GM12878 (cell line): ENCODE measurements at regions not wholly inside any gene's neighbourhood (a gene's known extent, or its start where the extent isn't known, plus 50 kb on each side); places are given as distances from the start of the nearest gene placed in this dataset.

Experiments
- ATAC-seq: fragments of 200-7000 bp; cut with Tn5 transposase; 3 replicates; pipeline ENCODE4 v1.9.1; 2020; ENCODE audit warnings: mild to moderate bottlenecking, moderate library complexity
- BruUV-seq: library from RNA; stranded (reverse); fragments of 400-500 nt; replicated peaks from 2 replicates; lab custom pipeline; 2021; lab: Mats Ljungman, UMichigan
- CTCF ChIA-PET: fragments of 300-600 bp; sonication (Branson Sonifier 250); formaldehyde crosslinking; extraction: SDS; loops from one replicate; lab custom pipeline; 2021; ENCODE audit warnings: inconsistent platforms; lab: Yijun Ruan, JAX
- POLR2A ChIA-PET: fragments of 350-600 bp; formaldehyde crosslinking; extraction: SDS; loops from one replicate; lab custom pipeline; 2021; ENCODE audit warnings: inconsistent platforms; lab: Charles Lee
- RAD21 ChIA-PET: fragments of 300-600 bp; sonication (Branson Sonifier 250); formaldehyde crosslinking; loops from one replicate; lab custom pipeline; 2023; ENCODE audit warnings: antibody characterized with exemption; ENCODE audit not compliant: unreplicated experiment; lab: Charles Lee
- SMC1A ChIA-PET: fragments of 300-600 bp; sonication (Branson Sonifier 250); formaldehyde crosslinking; loops from one replicate; lab custom pipeline; 2023; ENCODE audit not compliant: unreplicated experiment, uncharacterized antibody; lab: Charles Lee
- DNase-seq: peaks from one replicate; pipeline ENCODE4 v3.0.0-alpha.2; 2011; ENCODE audit warnings: low read depth, low spot score
- FAIRE-seq: peaks from 3 replicates; lab custom pipeline; 2011; peaks lifted over from hg19 to GRCh38; lab: Jason Lieb, UNC
- H2AFZ ChIP-seq: 2 replicates; pipeline ENCODE4 v1.6.0; 2011; ENCODE audit warnings: low read depth, low read length, control low read depth; ENCODE audit not compliant: control insufficient read depth
- H3K27ac ChIP-seq: 2 replicates; pipeline ENCODE4 v1.5.1; 2011; ENCODE audit warnings: control low read depth; ENCODE audit not compliant: control insufficient read depth, insufficient read depth
- H3K27me3 ChIP-seq, 2 experiments: replicated peaks in 1 of 2; 2 replicates each; pipeline versions ENCODE4 v1.6.0 to v1.6.1; 2011; ENCODE audit warnings: low read length in 1 of 2; ENCODE audit not compliant: control insufficient read depth in 2 of 2, insufficient read depth in 2 of 2
- H3K36me3 ChIP-seq, 2 experiments: 2 replicates each; pipeline ENCODE4 v1.5.1; 2011; ENCODE audit warnings: low read length in 1 of 2; ENCODE audit not compliant: control insufficient read depth in 2 of 2, insufficient read depth in 2 of 2
- H3K4me1 ChIP-seq: 2 replicates; pipeline ENCODE4 v1.6.1; 2011; ENCODE audit warnings: mild to moderate bottlenecking, low read length, moderate library complexity, mixed read lengths; ENCODE audit not compliant: control insufficient read depth, insufficient read depth
- H3K4me2 ChIP-seq: 2 replicates; pipeline ENCODE4 v1.6.0; 2011; ENCODE audit warnings: control low read depth; ENCODE audit not compliant: control insufficient read depth, insufficient read depth
- H3K4me3 ChIP-seq: fragments of 200-600 bp; sonication (generic); 2 replicates; pipeline ENCODE4 v1.5.1; 2016
- H3K79me2 ChIP-seq: 2 replicates; pipeline ENCODE4 v1.6.0; 2011; ENCODE audit warnings: low read length; ENCODE audit not compliant: control insufficient read depth, insufficient read depth
- H3K9ac ChIP-seq: 2 replicates; pipeline ENCODE4 v1.8.0; 2011; ENCODE audit warnings: low read length, control low read depth, mixed read lengths; ENCODE audit not compliant: control insufficient read depth, insufficient read depth
- H3K9me3 ChIP-seq: replicated peaks from 3 replicates; pipeline ENCODE4 v1.5.1; 2011; ENCODE audit warnings: mild to moderate bottlenecking, low read length; ENCODE audit not compliant: control insufficient read depth, insufficient read depth
- H4K20me1 ChIP-seq: 2 replicates; pipeline ENCODE4 v1.6.0; 2011; ENCODE audit not compliant: control insufficient read depth, insufficient read depth
- CHD4 ChIP-seq: fragments of 200-600 bp; sonication (generic); IDR thresholded peaks from 2 replicates; pipeline ENCODE4 v1.6.1; 2016; ENCODE audit warnings: mild to moderate bottlenecking
- ESRRA ChIP-seq: IDR thresholded peaks from 2 replicates; pipeline ENCODE4 v1.6.1; 2012; ENCODE audit warnings: mild to moderate bottlenecking, low read length, improper control_type of control experiment
- GABPA ChIP-seq: IDR thresholded peaks from 2 replicates; pipeline ENCODE4 v1.6.1; 2014; ENCODE audit warnings: antibody characterized with exemption, low read depth, mild to moderate bottlenecking, inconsistent platforms
- HCFC1 ChIP-seq: fragments of 150-350 bp; IDR thresholded peaks from 2 replicates; pipeline ENCODE4 v1.6.1; 2014; ENCODE audit warnings: low read length
- KDM1A ChIP-seq: fragments of 200-600 bp; sonication (generic); IDR thresholded peaks from 2 replicates; pipeline ENCODE4 v1.6.1; 2016; ENCODE audit warnings: borderline replicate concordance
- KLF5 ChIP-seq: fragments of 450-650 bp; IDR thresholded peaks from 2 replicates; pipeline ENCODE4 v1.6.1; 2014; ENCODE audit warnings: mild to moderate bottlenecking; ENCODE audit not compliant: partially characterized antibody
- MXI1 ChIP-seq: fragments of 150-350 bp; IDR thresholded peaks from 2 replicates; pipeline ENCODE4 v1.6.1; 2011; ENCODE audit warnings: low read depth, mild to moderate bottlenecking, inconsistent platforms, low read length, improper control_type of control experiment
- MYB ChIP-seq: fragments of 150-350 bp; IDR thresholded peaks from 2 replicates; pipeline ENCODE4 v1.6.1; 2014; ENCODE audit warnings: mild to moderate bottlenecking, low read depth, low read length, borderline replicate concordance
- PAX5 ChIP-seq: IDR thresholded peaks from 2 replicates; pipeline ENCODE4 v1.6.1; 2011; ENCODE audit warnings: low read depth, low read length, borderline replicate concordance
- POU2F2 ChIP-seq: IDR thresholded peaks from 3 replicates; pipeline ENCODE4 v1.6.1; 2011; ENCODE audit warnings: low read depth, mild to moderate bottlenecking, low read length, borderline replicate concordance
- RFX5 ChIP-seq: IDR thresholded peaks from 2 replicates; pipeline ENCODE4 v1.6.1; 2011; ENCODE audit warnings: low read depth, low read length, improper control_type of control experiment
- RUNX3 ChIP-seq: IDR thresholded peaks from 2 replicates; pipeline ENCODE4 v1.6.1; 2012; ENCODE audit warnings: low read length, inconsistent platforms
- SRF ChIP-seq, 2 experiments: IDR thresholded peaks; 2 replicates each; pipeline ENCODE4 v1.6.1; 2011; ENCODE audit warnings: low read depth in 2 of 2, low read length in 2 of 2, mild to moderate bottlenecking in 1 of 2, moderate library complexity in 1 of 2
- SUPT20H ChIP-seq: IDR thresholded peaks from 2 replicates; pipeline ENCODE4 v1.6.1; 2011; ENCODE audit warnings: low read depth, mild to moderate bottlenecking, low read length, moderate library complexity, borderline replicate concordance; ENCODE audit not compliant: control insufficient read depth
- TAF1 ChIP-seq: IDR thresholded peaks from 2 replicates; pipeline ENCODE4 v1.6.1; 2011; ENCODE audit warnings: mild to moderate bottlenecking, low read depth, low read length, borderline replicate concordance
- ZBED1 ChIP-seq: IDR thresholded peaks from 2 replicates; pipeline ENCODE4 v1.6.1; 2016; ENCODE audit warnings: borderline replicate concordance
- ZSCAN29 ChIP-seq: fragments of 450-650 bp; IDR thresholded peaks from 2 replicates; pipeline ENCODE4 v1.6.1; 2017; ENCODE audit warnings: mild to moderate bottlenecking, moderate library complexity
- WGBS: methylation state at CpG from one replicate; pipeline ENCODE4 v1.1.6; 2016; ENCODE audit warnings: low lambda C conversion rate; ENCODE audit not compliant: insufficient replicate concordance, insufficient coverage; ENCODE audit errors: missing lambda C conversion rate; 5-methylcytosine and 5-hydroxymethylcytosine counted together
- in situ Hi-C: fragments of 300-500 bp; cut with MboI; formaldehyde crosslinking; loops from 9 replicates; pipeline ENCODE4 v1.14.3; 2018; ENCODE audit warnings: mixed read lengths
- intact Hi-C: fragments of 100-400 bp; cut with micrococcal nuclease; formaldehyde crosslinking; loops from one replicate; pipeline ENCODE4 v1.14.2; 2022; ENCODE audit not compliant: unreplicated experiment
- TF ChIP-seq, protein P1 (sequence below): fragments of 150-350 bp; IDR thresholded peaks from 2 replicates; pipeline ENCODE4 v1.6.1; 2014; ENCODE audit warnings: mild to moderate bottlenecking, low read depth, low read length

DNA sequence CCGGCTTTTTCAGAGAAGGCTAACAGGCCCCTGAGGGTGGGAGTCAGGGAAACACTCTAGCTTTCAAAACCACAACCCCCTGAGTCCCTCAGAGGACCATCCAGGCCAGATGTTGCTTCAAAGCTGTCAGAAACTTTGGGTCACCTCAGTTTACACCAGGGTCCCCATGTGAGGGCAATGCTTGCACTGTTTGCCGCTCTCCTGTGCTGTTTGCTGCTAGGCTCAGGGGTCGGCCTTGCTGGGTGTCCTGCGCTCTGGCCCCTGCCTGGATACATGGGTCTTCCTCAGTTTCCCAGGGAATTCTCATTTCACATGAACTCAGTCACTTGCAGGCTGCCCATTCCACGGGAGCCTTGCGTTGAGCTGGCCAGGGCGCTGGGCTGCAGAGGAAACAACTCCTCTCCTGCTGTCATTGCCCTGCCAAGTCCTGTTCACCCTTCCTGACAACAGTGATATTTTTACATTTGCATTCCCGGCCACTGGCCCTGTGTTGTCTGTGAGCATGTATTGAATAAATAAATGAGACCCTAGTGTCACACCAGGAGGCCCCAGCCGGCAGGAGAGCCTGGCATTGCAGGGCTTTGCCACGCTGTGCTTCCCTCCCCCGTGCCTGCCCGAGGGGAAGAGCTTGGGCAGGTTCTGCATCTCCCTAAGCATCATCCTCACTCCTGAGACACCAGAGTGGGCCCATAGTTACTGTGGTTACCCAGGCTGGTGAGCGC lies 73.2 kb upstream of the RAB6C start:
- H3K27ac ChIP-seq = no peak overlapping the region
- DNase-seq = no peak
- ChIA-PET SMC1A (no interaction called here), RAD21 (no interaction called here), CTCF (no interaction called here), POLR2A (no interaction called here)
- no peaks in the 10 kb centered on the region for H3K4me1 ChIP-seq
- no peaks in the 10 kb centered on the region; a peak in 1 of 4 replicates for H3K27me3 ChIP-seq
- H4K20me1 ChIP-seq = no peaks in the 10 kb centered on the region
- H3K9ac ChIP-seq = no peak overlapping the region
- H3K4me2 ChIP-seq = no peak overlapping the region
- WGBS = 35% methylated on average over 13 of the region's 13 CpGs
- H3K79me2 ChIP-seq = no peaks in the 10 kb centered on the region
- H3K9me3 ChIP-seq = no peaks in the 10 kb centered on the region
- FAIRE-seq = no peak
- intact Hi-C loops (no loop called here), in situ Hi-C loops (no loop called here)
- TF ChIP-seq ESRRA (no peak), KDM1A (no peak), GABPA (no peak)
- H3K36me3 ChIP-seq = no peaks in the 10 kb centered on the region
- BruUV-seq = no TSS peak
- H3K4me3 ChIP-seq = no peak overlapping the region
- no peak for ATAC-seq
- H2AFZ ChIP-seq = no peak overlapping the region

- no peak overlapping the region for H3K27ac ChIP-seq
- WGBS = 9% methylated on average over 11 of the region's 11 CpGs
- intact Hi-C loops = no loop called here
- no peak overlapping the region for H3K9ac ChIP-seq
- no peaks in the 10 kb centered on the region; a peak in 1 of 4 replicates for H3K27me3 ChIP-seq
- H3K9me3 ChIP-seq = no peaks in the 10 kb centered on the region
- H3K36me3 ChIP-seq = no peaks in the 10 kb centered on the region
- POLR2A ChIA-PET = no interaction called here
- BruUV-seq = no TSS peak
- in situ Hi-C loops = no loop called here
- H3K4me3 ChIP-seq = no peak overlapping the region
- DNase-seq = no peak
- ATAC-seq = no peak
- FAIRE-seq = no peak
- SMC1A ChIA-PET = no interaction called here
- H3K4me1 ChIP-seq = no peaks in the 10 kb centered on the region
- H3K4me2 ChIP-seq = no peak overlapping the region
- no peaks in the 10 kb centered on the region for H4K20me1 ChIP-seq
- H2AFZ ChIP-seq = no peak overlapping the region
- H3K79me2 ChIP-seq = no peaks in the 10 kb centered on the region
- CTCF ChIA-PET = no interaction called here
- no peak for TF ChIP-seq RFX5
- TF ChIP-seq KLF5 = no peak
- no peak for TF ChIP-seq PAX5
- TF ChIP-seq ZBED1 = no peak
- no peak for TF ChIP-seq POU2F2
- no peak for TF ChIP-seq GABPA
- no peak for TF ChIP-seq RUNX3
- no peak for TF ChIP-seq HCFC1
- TF ChIP-seq TAF1 = no peak
- no peak for TF ChIP-seq SRF (IDR thresholded peaks at IDR 0.05; ENCODE audit: low read depth in 2 of 2, low read length in 2 of 2)
- TF ChIP-seq SUPT20H = no peak
- TF ChIP-seq MYB = no peak
- no peak for TF ChIP-seq MXI1
- no peak for TF ChIP-seq CHD4
- TF ChIP-seq, protein P1, sequence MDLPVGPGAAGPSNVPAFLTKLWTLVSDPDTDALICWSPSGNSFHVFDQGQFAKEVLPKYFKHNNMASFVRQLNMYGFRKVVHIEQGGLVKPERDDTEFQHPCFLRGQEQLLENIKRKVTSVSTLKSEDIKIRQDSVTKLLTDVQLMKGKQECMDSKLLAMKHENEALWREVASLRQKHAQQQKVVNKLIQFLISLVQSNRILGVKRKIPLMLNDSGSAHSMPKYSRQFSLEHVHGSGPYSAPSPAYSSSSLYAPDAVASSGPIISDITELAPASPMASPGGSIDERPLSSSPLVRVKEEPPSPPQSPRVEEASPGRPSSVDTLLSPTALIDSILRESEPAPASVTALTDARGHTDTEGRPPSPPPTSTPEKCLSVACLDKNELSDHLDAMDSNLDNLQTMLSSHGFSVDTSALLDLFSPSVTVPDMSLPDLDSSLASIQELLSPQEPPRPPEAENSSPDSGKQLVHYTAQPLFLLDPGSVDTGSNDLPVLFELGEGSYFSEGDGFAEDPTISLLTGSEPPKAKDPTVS = no peak
- TF ChIP-seq ZSCAN29 = no peak
- RAD21 ChIA-PET = no interaction called here
These were observed 72.6 kb upstream of the RAB6C start for GRCh38 chr2:129906861-129907235.
